Fibroblast of skin of back (primary cell): ENCODE measurements at regions not wholly inside any gene's neighbourhood (a gene's known extent, or its start where the extent isn't known, plus 50 kb on each side); places are given as distances from the start of the nearest gene placed in this dataset.
A peak's percentile ranks its signal among the peaks of the same experiment; 100 is the strongest.

Source experiments
- DNase-seq: peaks from one replicate; pipeline ENCODE4 v3.0.0-alpha.2; 2013

DNA sequence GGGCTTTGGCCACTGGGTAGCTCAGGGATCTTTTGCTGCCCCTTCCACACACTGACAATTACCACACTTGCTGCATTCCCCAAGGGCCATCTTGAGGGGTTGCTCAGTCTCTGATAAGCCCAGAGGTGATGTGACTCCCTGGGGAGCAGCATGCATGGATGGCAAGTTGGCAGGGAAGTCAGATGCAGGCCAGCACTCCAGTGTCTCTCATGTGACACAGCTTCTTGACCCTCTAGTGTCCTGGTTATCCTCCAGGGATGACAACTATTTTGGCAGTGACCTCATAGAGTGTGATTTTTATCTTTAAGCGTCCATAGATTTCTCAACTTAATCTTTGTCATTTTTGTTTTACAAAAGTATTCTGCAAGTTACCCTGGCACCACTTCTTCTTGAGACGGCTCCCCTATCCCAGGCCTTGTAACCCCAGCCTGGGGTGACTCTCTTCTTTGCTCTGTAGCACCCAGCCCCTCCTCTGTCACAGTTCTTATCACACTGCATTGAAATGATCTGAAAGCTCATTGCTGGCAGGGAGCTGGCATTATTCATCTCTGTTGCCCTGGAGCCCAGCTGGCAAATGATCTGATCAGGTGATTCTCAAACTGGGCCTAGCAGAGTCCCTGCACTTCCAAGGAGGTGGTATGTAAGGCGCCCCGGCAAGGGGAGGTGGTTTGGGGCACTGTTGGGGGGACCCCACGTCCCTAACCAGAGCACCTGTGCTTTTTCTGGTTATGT is 72.6 kb downstream of the TENT5C start:
- DNase-seq: peak; percentile 19

- no peak for DNase-seq
Measured at GRCh38 chr1:117679299-117679698, 73.5 kb downstream of the TENT5C start.

DNA sequence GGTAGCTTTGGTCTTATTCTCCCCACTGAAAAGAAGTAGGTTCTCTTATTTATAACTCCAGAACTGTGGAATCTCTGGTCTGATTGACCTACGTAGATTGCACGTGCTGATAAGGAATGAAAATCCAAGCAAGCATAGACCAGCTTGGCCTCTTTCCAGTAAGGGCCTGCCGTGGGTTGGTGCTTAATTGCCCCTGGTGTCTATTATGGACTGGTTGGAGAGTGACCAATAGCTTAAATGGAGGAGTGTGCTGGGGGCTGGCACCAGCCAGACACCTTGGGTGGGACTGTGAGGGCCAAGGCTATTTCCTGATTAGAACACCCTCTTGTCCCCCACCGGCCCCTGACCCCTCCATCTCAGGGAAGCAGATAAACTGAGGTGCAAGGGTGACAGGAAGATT is 74.0 kb downstream of the TENT5C start:
- DNase-seq: no peak

DNA sequence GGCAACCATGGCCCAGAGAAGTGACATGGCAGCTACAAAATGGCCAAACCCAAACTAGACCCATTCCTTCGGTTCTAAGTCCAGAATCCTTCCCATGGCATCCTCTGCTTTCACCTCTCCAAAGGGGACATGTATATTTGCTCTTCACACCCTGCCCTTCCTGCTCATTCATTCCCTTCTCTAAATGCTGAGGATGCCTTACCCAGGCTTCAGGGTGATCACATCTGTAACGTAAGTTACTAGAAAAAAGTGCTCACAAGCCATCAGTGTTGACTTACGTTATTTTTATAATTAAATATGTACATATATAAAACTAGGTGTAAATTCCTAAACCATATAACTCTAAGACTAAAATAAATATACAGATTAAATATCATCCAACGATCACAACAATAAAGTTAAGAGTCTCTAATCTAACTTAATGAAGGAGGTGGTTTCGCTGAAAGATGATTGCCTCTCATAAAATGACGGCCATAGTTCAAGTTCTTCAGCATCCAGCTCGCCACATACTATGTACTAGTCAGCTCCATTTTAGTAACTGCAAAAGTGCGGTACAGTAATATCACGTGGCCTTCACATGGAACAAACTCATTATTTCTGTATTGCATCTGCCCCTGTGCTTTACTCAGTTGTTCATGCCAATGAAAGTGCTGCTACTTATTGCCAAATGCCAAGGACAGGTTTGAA is 74.6 kb downstream of the TENT5C start:
- no peak for DNase-seq

- no peak for DNase-seq
Measured at GRCh38 chr1:117681093-117681900, 75.4 kb downstream of the TENT5C start.

- DNase-seq: no peak
Measured at GRCh38 chr1:117681901-117682250, 76.0 kb downstream of the TENT5C start.

GRCh38 chr1:117682372-117682771 is 76.5 kb downstream of the TENT5C start:
- no peak for DNase-seq

DNA sequence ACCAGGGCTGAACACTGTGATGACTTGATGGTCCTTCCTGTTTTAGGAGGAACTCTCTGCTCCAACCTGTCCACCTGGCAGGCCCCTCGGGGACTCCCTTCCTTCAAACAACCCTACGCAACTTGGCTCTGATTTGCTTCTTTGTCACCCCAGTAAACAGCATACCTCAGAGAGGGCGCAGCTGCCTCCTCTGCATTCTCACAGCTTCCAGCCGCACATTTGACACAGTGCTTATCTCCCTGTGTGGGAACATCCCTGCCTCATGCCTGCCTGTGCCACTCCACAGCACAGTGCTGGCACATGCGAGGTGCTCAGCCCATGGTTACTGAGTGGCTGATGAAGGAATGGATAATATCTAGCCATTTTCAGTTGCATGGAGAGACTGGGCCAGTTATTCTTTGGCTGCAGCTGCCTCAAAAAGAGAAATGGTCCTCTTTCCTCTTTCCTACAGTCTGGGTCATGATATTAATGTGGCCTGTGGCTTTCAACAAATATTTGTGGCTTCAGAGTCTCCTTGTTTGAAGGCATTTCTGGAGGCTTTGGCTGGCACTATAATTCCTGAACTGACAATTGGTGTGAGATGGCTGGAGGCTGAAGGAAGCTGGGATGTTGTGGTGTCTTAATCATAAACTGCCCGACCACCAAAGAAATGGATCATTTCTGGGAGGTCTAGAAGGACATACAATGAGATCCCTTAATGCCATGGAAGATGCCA is 77.9 kb downstream of the TENT5C start:
- DNase-seq: peak; percentile 64

DNA sequence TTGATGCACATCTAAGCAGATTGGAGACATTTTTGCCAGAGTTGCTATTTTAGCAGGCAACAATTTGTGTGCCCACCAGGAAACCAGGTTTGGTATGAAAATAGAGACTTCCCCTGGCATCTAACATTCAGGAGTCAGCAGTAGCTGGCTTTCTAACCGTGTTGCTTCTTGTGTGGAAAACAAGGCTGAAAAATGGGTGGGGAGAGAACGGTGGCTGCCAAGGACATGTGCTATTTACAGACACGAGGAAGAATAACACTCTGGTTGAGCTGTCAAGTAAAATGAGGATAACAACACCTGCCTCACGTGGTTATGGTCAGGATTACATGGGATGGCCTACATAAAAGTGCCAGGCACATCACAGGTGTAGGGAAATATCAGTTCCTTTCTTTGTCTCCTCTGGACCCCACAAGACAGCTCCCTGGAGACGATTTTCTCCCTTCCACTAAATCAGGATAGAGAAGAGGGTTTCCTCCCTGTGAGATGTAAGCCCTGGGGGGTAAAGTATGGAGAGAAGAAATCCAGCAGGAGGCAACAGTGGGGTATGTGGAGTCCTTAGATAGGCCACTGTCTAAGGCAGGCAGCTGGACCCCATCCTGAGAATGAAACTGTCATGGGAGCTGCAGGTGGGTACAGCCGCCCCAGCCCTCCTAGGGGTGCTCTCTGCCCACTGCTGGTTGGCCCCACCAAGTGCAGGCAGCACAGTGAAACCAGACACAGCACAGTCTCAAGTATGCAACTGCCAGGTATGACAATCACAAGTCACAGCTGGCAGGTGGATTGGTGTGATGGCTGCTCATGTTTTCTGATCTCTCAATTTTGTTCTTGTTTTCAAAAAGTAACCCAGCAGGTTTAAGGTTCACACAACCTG is 80.3 kb downstream of the TENT5C start:
- DNase-seq: no peak

GRCh38 chr1:117686907-117687306 is 81.1 kb downstream of the TENT5C start:
- peak; percentile 62 for DNase-seq

GRCh38 chr1:117689997-117690625 is 84.3 kb downstream of the TENT5C start:
- no peak for DNase-seq

GRCh38 chr1:117691942-117692341 is 86.1 kb downstream of the TENT5C start:
- DNase-seq: no peak

DNA sequence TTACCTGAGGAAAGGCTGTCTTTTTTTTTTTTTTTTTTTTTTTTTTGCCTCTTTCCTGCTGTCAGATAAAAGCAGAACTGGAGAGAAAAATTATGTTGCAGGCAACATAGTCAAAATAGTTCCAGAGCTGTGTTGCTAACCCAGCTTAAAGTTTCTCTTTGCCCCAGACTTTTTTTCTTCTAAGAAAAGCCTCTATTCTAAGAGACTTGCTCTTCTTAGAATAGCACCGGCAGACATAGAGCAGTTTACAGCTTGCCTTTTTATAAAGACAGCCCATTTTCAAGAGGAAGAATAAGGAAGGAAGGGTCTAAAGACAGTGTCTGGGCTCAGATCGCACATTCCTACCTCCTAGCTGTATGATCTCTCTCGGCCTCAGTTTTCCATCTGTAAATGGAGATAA is 88.7 kb downstream of the TENT5C start:
- DNase-seq: no peak

DNA sequence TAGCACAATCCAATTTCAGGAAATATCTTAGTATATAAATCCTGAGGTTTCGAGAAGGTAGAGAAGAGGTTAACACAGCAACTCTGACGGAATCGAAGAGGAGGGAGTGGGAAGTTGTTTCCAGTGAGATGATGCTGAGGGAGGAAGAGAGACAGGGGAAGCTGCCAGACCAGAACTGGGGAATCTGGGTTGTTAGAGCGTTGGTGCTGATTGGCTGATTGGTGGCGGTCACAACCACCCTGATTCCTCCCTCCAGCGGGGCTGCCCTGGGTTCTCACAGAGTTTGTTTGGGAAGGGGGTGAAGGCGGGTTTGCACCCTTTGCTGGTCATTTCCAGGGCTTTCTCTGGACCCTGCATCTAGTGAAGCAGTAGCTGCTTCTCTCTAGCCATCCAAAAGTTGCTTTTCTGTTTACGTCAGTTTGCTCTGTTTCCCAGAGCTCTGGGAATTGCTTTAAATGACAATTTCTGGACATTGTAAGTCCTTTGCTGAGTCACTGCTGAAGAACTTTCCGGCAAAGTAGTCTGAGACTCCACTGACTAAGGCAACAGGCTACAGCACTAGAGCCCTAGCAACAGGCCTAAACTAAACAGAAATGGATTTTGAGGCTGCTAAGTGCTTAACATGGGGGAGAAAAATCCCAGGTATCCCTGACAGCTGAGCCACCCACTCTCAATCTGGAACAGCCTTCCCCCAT is 90.1 kb downstream of the TENT5C start:
- DNase-seq: peak; percentile 90

DNA sequence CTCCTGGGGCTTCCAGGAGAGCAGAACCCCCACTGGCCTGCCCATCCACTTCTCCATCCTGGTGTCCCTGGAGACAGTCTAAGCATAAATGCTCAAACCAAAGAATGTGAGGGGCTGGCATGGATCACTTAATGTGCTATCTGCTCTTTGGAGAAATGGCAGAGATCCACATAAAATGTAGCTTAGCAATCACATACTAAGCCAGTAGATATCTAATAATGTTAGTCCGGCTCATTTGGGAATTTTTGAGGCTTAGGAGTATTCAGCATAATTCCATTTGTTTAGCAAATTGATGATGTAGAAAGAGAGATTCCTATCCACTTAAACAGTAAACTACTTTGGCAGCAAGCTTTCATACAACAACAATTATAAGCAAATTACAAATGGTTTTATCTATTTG is 90.7 kb downstream of the TENT5C start:
- DNase-seq: peak; percentile 69

DNA sequence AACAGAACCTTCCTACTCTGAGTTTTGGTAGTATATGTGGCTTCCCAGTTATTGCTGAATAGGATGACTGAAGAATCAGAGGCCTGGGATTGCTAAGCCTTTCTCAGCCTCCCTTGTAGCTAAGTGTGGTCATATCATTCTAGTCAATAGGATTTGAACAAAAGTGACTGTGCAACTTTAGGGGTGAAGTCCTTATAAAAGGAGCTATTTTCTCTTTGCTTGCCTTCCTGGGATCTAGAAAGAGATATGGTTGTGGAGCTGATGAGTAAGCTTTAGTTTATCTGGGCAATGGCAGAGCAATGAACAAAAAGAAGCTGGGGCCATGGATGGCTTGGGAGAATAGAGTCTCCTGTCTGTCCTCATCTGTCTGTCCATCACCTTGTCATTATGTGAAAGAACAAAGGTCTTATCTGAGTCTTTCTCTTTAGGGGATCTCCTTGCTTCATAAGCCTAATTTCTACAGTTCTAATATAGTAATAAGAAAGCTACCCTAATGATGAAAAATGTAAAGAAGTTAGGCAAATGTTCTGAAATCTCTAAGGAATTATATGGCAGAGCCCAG is 91.5 kb downstream of the TENT5C start:
- no peak for DNase-seq

DNA sequence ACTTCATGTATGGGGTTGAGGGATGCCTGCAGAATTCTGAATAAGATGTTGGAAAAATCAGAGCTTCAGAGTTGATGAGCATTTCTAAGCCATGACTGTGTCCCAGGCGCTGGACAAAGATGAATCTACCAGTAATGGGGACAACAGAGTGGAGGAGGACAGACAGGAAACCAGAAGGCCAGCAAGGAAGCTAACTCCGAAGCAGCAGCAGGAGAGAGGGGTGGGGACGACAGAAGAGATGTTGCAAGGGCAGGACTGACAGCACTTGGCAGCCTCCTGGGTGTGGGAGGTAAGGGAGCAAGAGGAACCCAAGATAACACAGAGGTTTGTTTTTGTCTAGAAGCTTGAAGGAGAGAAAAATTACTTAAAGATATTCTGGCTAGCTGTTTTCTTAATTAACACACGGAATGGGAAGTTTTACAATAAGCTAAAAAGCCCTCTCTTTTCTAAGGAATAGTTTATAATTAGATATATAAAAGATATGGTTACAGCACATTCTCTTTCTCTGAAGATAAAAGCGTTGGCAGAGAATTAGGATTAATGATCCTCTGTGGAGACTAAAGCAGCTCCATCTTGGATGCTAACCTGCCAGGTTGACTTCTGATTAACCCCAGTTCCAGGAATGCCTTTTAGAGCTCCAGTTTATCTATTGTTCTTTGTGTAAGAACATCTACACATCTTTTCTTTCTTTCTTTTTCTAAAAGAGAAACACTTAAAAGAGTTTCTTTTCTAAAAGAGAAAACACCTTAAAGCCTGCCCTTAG is 92.7 kb downstream of the TENT5C start:
- DNase-seq: no peak

- no peak for DNase-seq
Measured at GRCh38 chr1:117699953-117700352, 94.1 kb downstream of the TENT5C start.

DNA sequence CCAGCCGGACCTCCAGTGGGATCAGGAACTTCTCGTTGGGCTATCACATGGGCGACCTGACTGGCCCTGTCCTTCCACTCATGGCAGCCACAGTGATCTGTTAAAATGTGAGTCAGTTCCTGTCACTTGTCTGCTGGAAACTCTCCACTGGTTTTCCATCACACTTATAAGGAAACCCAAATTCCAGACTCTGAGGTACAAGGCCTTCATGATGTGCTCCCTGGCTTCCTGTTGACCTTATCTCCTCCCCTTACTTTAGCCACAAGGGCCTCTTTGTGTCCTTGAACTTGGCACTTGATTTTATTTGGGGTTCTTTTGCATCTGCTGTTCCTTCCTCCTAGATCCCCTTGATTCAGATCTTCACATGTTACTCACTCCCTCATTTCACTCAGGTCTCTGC is 96.8 kb downstream of the TENT5C start:
- no peak for DNase-seq

DNA sequence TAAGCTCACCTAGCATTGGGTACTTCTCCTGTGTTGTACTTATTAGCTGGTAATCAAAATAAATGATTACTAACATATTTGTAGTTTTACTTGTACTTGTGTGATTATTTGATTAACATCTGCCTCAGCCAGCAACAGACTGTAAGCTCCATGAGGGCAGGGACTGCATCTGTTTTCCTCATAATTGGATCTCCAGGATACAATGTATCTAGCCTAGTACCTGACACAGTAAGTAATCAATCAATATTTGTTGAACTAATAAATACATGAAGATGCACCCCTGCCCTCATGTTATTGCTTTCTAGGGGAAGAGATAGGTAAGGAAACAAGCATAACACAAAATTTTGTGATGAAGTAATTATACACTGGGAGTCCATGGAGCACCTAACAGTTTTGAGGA is 101.5 kb downstream of the TENT5C start:
- no peak for DNase-seq
